CD14-positive monocyte (primary cell): ENCODE measurements at regions not wholly inside any gene's neighbourhood (a gene's known extent, or its start where the extent isn't known, plus 50 kb on each side); places are given as distances from the start of the nearest gene placed in this dataset.

ENCODE experiments used
- DNase-seq, 3 donors: peaks; one replicate each; pipeline ENCODE4 v3.0.0-alpha.2; 2011 to 2022
- H2AFZ ChIP-seq: 2 replicates; pipeline ENCODE4 v1.6.0; 2012; ENCODE audit warnings: mild to moderate bottlenecking, low read depth, low read length, inconsistent platforms; ENCODE audit not compliant: insufficient read depth, poor library complexity, severe bottlenecking
- H3K27ac ChIP-seq, 2 donors: 1 replicate in 1 of 2; 2 replicates in 1 of 2; pipeline ENCODE4 v1.5.1; 2012 to 2013; ENCODE audit warnings: low read length in 2 of 2, control low read depth in 1 of 2, inconsistent platforms in 1 of 2, low read depth in 1 of 2, mild to moderate bottlenecking in 1 of 2
- H3K27me3 ChIP-seq, 2 donors: one replicate each; pipeline versions ENCODE4 v1.6.0 to v1.6.1; 2011 to 2013; ENCODE audit warnings: low read length in 2 of 2; ENCODE audit not compliant: control insufficient read depth in 2 of 2, insufficient read depth in 2 of 2
- H3K36me3 ChIP-seq, 2 donors: replicated peaks in 1 of 2; 1 replicate in 1 of 2; 2 replicates in 1 of 2; pipeline versions ENCODE4 v1.5.1 to v1.6.1; 2012 to 2013; ENCODE audit warnings: low read length in 2 of 2, control low read depth in 1 of 2, inconsistent platforms in 1 of 2, mild to moderate bottlenecking in 1 of 2; ENCODE audit not compliant: insufficient read depth in 2 of 2, control insufficient read depth in 1 of 2
- H3K4me1 ChIP-seq, 2 donors: 1 replicate in 1 of 2; 2 replicates in 1 of 2; pipeline versions ENCODE4 v1.5.1 to v1.6.1; 2012 to 2013; ENCODE audit warnings: low read length in 2 of 2, control low read depth in 1 of 2, inconsistent platforms in 1 of 2, mild to moderate bottlenecking in 1 of 2, moderate library complexity in 1 of 2; ENCODE audit not compliant: insufficient read depth in 2 of 2, control insufficient read depth in 1 of 2
- H3K4me2 ChIP-seq: replicated peaks from 2 replicates; pipeline ENCODE3; 2012; ENCODE audit warnings: low read length, moderate library complexity, mild to moderate bottlenecking; ENCODE audit not compliant: poor library complexity, severe bottlenecking; ENCODE audit errors: extremely low read depth
- H3K4me3 ChIP-seq, 3 experiments: fragments of 200-600 bp in 1 of 3; sonication (generic) in 1 of 3; replicated peaks in 1 of 3; 1 replicate in 2 of 3; 2 replicates in 1 of 3; pipeline ENCODE4 v1.5.1; 2011 to 2013; ENCODE audit warnings: low read length in 3 of 3, mild to moderate bottlenecking in 3 of 3, control low read depth in 2 of 3, low read depth in 2 of 3, inconsistent platforms in 1 of 3, moderate library complexity in 1 of 3
- H3K79me2 ChIP-seq: 2 replicates; pipeline ENCODE4 v1.6.0; 2012; ENCODE audit warnings: mild to moderate bottlenecking, control low read depth, inconsistent platforms, low read length, moderate library complexity; ENCODE audit not compliant: insufficient read depth
- H3K9ac ChIP-seq: 2 replicates; pipeline ENCODE4 v1.6.0; 2017; ENCODE audit warnings: low read length, mild to moderate bottlenecking; ENCODE audit not compliant: insufficient read depth, poor library complexity, severe bottlenecking
- H3K9me3 ChIP-seq, 2 donors: replicated peaks in 1 of 2; 1 replicate in 1 of 2; 2 replicates in 1 of 2; pipeline versions ENCODE4 v1.5.1 to v1.6.1; 2012 to 2013; ENCODE audit warnings: low read length in 2 of 2, control low read depth in 1 of 2; ENCODE audit not compliant: control insufficient read depth in 1 of 2, insufficient read depth in 1 of 2
- H4K20me1 ChIP-seq: 2 replicates; pipeline ENCODE4 v1.6.0; 2012; ENCODE audit warnings: mild to moderate bottlenecking, low read length, control low read depth, moderate library complexity; ENCODE audit not compliant: insufficient read depth
- H3K27ac Mint-ChIP-seq, 7 donors: one replicate each; pipeline ENCODE4 v1.8.0; 2020; ENCODE audit warnings: mild to moderate bottlenecking in 7 of 7, mixed read lengths in 7 of 7, moderate library complexity in 6 of 7, inconsistent platforms in 2 of 7
- H3K27me3 Mint-ChIP-seq, 3 donors: one replicate each; pipeline ENCODE4 v1.8.0; 2021 to 2022; ENCODE audit warnings: low read depth in 3 of 3, mild to moderate bottlenecking in 3 of 3, mixed read lengths in 3 of 3, moderate library complexity in 3 of 3, inconsistent platforms in 1 of 3
- H3K36me3 Mint-ChIP-seq, 2 donors: one replicate each; pipeline ENCODE4 v1.8.0; 2020; ENCODE audit warnings: mixed read lengths in 2 of 2, inconsistent platforms in 1 of 2, mild to moderate bottlenecking in 1 of 2
- H3K4me1 Mint-ChIP-seq: one replicate; pipeline ENCODE4 v1.8.0; 2020; ENCODE audit warnings: mild to moderate bottlenecking, mixed read lengths
- H3K4me3 Mint-ChIP-seq, 2 donors: one replicate each; pipeline ENCODE4 v1.8.0; 2020; ENCODE audit warnings: mild to moderate bottlenecking in 2 of 2, mixed read lengths in 2 of 2, moderate library complexity in 1 of 2
- H3K9me3 Mint-ChIP-seq, 7 donors: one replicate each; pipeline ENCODE4 v1.8.0; 2020 to 2022; ENCODE audit warnings: mixed read lengths in 7 of 7, mild to moderate bottlenecking in 6 of 7, moderate library complexity in 6 of 7, inconsistent platforms in 2 of 7
- WGBS: methylation state at CpG from one replicate; pipeline ENCODE4 v1.1.5; 2013; ENCODE audit warnings: missing lambda C conversion rate; ENCODE audit not compliant: insufficient coverage; 5-methylcytosine and 5-hydroxymethylcytosine counted together
- intact Hi-C, 2 donors: fragments of 100-400 bp; cut with micrococcal nuclease; formaldehyde crosslinking; loops; one replicate each; pipeline versions ENCODE4 v1.15.0 to v1.15.1; 2023
- TF ChIP-seq, protein P1 (sequence below): fragments of 200-600 bp; IDR thresholded peaks from one replicate; pipeline ENCODE4 v1.8.0; 2022; ENCODE audit warnings: antibody characterized with exemption, mild to moderate bottlenecking

DNA sequence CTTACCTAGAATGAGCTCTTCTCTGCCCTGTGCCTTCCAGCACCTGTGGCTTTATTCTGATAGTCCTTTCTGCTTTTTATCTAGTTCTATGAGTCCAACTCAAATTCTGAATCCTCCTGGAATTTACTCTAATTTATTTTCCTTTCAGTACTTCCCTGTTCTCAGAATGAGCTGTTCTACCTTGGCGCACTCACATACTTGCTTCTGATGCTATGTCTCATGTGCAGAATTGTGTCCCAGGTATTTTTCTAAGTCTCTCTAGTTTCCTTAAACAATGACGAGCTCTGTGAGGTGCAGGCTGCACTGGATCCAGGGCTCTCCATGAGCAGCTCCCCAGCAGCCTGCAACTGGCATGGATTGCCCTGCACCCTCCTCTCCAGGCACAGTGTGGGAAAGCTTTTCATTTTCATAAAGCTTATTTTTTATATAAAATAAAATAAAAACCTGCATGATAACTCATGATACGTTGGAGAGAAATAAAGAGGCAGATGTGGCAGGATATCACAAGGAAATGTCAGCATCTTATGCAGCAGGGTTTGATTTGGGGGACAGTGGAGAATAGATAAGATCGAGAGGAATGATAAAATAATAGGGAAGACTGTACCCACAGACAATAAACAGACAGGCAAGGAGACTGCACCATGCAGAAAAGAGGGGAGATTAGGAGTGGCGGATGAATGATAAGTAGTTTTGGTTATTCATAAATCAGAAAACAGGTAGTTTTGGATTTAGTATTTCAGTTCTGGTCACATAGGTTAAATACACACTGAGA is 258.2 kb upstream of the POM121L12 start:
- 87% methylated on average over 2 of the region's 5 CpGs for WGBS
- TF ChIP-seq, protein P1, sequence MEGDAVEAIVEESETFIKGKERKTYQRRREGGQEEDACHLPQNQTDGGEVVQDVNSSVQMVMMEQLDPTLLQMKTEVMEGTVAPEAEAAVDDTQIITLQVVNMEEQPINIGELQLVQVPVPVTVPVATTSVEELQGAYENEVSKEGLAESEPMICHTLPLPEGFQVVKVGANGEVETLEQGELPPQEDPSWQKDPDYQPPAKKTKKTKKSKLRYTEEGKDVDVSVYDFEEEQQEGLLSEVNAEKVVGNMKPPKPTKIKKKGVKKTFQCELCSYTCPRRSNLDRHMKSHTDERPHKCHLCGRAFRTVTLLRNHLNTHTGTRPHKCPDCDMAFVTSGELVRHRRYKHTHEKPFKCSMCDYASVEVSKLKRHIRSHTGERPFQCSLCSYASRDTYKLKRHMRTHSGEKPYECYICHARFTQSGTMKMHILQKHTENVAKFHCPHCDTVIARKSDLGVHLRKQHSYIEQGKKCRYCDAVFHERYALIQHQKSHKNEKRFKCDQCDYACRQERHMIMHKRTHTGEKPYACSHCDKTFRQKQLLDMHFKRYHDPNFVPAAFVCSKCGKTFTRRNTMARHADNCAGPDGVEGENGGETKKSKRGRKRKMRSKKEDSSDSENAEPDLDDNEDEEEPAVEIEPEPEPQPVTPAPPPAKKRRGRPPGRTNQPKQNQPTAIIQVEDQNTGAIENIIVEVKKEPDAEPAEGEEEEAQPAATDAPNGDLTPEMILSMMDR = no peak
- Histone ChIP-seq H2AFZ (no peak overlapping the region), H4K20me1 (no peaks in the 10 kb centered on the region), H3K4me2 (no peak overlapping the region), H3K79me2 (no peaks in the 10 kb centered on the region), H3K9ac (no peak overlapping the region), H3K4me3 (no peak overlapping the region), H3K4me1 (no peaks in the 10 kb centered on the region), H3K36me3 (no peaks in the 10 kb centered on the region), H3K27me3 (no peaks in the 10 kb centered on the region), H3K27ac (no peak overlapping the region), H3K9me3 (peaks cover 4 to 8% of the 10 kb centered on the region in 2 donors)
- Mint-ChIP-seq H3K4me1 (no peaks in the 10 kb centered on the region), H3K9me3 (peaks cover 0 to 8% (median 4%) of the 10 kb centered on the region in 7 donors), H3K27ac (no peak overlapping the region), H3K4me3 (no peak overlapping the region), H3K36me3 (no peaks in the 10 kb centered on the region), H3K27me3 (peaks cover 0 to 2% (median 0%) of the 10 kb centered on the region in 3 donors)
- DNase-seq = no peak
- intact Hi-C loops = no loop called here

DNA sequence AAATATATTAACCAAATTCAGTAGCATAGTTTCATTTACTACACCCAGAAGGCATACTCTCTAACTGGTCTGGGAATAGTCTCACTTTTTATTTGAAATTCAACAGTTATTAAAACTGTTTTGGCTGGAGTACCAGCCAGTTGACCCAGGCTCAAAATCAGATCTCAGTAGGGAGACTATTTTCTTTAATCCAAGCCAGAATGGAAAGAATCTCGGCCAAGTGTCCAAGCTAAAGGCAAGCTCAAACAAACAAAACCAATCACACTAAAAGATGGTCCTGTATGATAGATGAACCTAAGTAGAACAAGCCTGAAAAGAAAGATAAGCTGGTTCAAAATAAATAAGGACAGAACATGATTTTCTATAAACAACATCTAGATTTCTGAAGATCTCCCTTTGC is 259.6 kb upstream of the POM121L12 start:
- Histone ChIP-seq H3K79me2 (no peaks in the 10 kb centered on the region), H3K4me2 (no peak overlapping the region), H3K27me3 (no peaks in the 10 kb centered on the region), H3K4me3 (no peak overlapping the region), H4K20me1 (no peaks in the 10 kb centered on the region), H3K36me3 (no peaks in the 10 kb centered on the region), H3K27ac (no peak overlapping the region), H3K4me1 (no peaks in the 10 kb centered on the region), H3K9me3 (peaks cover 4 to 8% of the 10 kb centered on the region in 2 donors), H3K9ac (no peak overlapping the region), H2AFZ (no peak overlapping the region)
- DNase-seq = no peak
- H3K27me3 Mint-ChIP-seq = peaks cover 0 to 1% (median 0%) of the 10 kb centered on the region in 3 donors
- no CpG with 5 or more reads among the region's 1 CpG for WGBS
- no peaks in the 10 kb centered on the region for H3K36me3 Mint-ChIP-seq
- no peaks in the 10 kb centered on the region for H3K4me1 Mint-ChIP-seq
- intact Hi-C loops = no loop called here
- no peak overlapping the region for H3K27ac Mint-ChIP-seq
- TF ChIP-seq, protein P1 = no peak
- H3K9me3 Mint-ChIP-seq = peaks cover 0 to 9% (median 6%) of the 10 kb centered on the region in 7 donors
- H3K4me3 Mint-ChIP-seq = no peak overlapping the region
